Breast epithelium (tissue), 3 donors: ENCODE measurements at regions not wholly inside any gene's neighbourhood (a gene's known extent, or its start where the extent isn't known, plus 50 kb on each side); places are given as distances from the start of the nearest gene placed in this dataset.

ENCODE experiments used
- CTCF ChIP-seq, 3 donors: fragments of 450-650 bp; IDR thresholded peaks; one replicate each; pipeline ENCODE4 v1.5.1; 2016 to 2017; ENCODE audit warnings: antibody characterized with exemption in 3 of 3, mild to moderate bottlenecking in 3 of 3, moderate library complexity in 3 of 3
- POLR2A ChIP-seq: fragments of 450-650 bp; IDR thresholded peaks from one replicate; pipeline ENCODE4 v1.6.1; 2016; ENCODE audit warnings: antibody characterized with exemption, mild to moderate bottlenecking, moderate library complexity
- POLR2AphosphoS5 ChIP-seq, 3 donors: sonication (generic); formaldehyde crosslinking; IDR thresholded peaks; one replicate each; pipeline ENCODE4 v1.6.1; 2017; ENCODE audit warnings: antibody characterized with exemption in 3 of 3

GRCh38 chr14:55899531-55899930 lies 218.7 kb upstream of the PELI2 start:
- TF ChIP-seq POLR2AphosphoS5 (IDR thresholded peaks at IDR 0.05) (no peak), CTCF (IDR thresholded peaks at IDR 0.05) (no peak), POLR2A (no peak)
